Fibroblast of lung (primary cell): ENCODE measurements at regions not wholly inside any gene's neighbourhood (a gene's known extent, or its start where the extent isn't known, plus 50 kb on each side); places are given as distances from the start of the nearest gene placed in this dataset.

ENCODE experiments used
- CTCF ChIP-seq, 2 donors: IDR thresholded peaks in 1 of 2; conservative IDR thresholded peaks in 1 of 2; 1 replicate in 1 of 2; 2 replicates in 1 of 2; pipeline ENCODE4 v1.5.1; 2011 to 2012; ENCODE audit warnings: low read length in 2 of 2, control low read depth in 1 of 2, inconsistent platforms in 1 of 2, low read depth in 1 of 2, mild to moderate bottlenecking in 1 of 2
- EZH2 ChIP-seq: IDR thresholded peaks from 2 replicates; pipeline ENCODE4 v1.5.1; 2012; ENCODE audit warnings: low read length, control low read depth, mild to moderate bottlenecking; ENCODE audit errors: missing control alignments

GRCh38 chrX:52270453-52271116 is 85.9 kb downstream of the MAGED4 start:
- TF ChIP-seq CTCF (conservative IDR thresholded peaks at IDR 0.05 in 1 of 2, IDR thresholded peaks at IDR 0.05 in 1 of 2; ENCODE audit: low read depth in 1 of 2, low read length in 2 of 2), result no peak
- TF ChIP-seq EZH2, result no peak
